H1 (cell line): ENCODE measurements at regions not wholly inside any gene's neighbourhood (a gene's known extent, or its start where the extent isn't known, plus 50 kb on each side); places are given as distances from the start of the nearest gene placed in this dataset.

Experiments used
- CTCF ChIA-PET: fragments of 300-600 bp; sonication (Branson Sonifier 250); formaldehyde crosslinking; loops from one replicate; lab custom pipeline; 2021; ENCODE audit not compliant: partially characterized antibody; lab: Charles Lee
- POLR2A ChIA-PET: fragments of 300-600 bp; sonication (Branson Sonifier 250); formaldehyde crosslinking; loops from one replicate; lab custom pipeline; 2021; ENCODE audit warnings: inconsistent platforms; ENCODE audit not compliant: partially characterized antibody; lab: Charles Lee
- DNase-seq, 2 experiments: peaks; one replicate each; pipeline versions ENCODE4 v3.0.0 to v3.0.0-alpha.2; 2010 to 2022; ENCODE audit warnings: low spot score in 2 of 2, low read depth in 1 of 2, mixed read lengths in 1 of 2
- FAIRE-seq: peaks from 2 replicates; lab custom pipeline; 2011; peaks lifted over from hg19 to GRCh38; lab: Jason Lieb, UNC
- H2AFZ ChIP-seq: 2 replicates; pipeline ENCODE4 v1.8.1; 2012; ENCODE audit warnings: low read length, inconsistent platforms
- H2AK5ac ChIP-seq: 2 replicates; pipeline ENCODE4 v1.6.1; 2013; ENCODE audit warnings: low read depth, low read length
- H2BK120ac ChIP-seq: replicated peaks from 2 replicates; pipeline ENCODE3; 2013; ENCODE audit warnings: low read depth, low read length, inconsistent platforms
- H2BK12ac ChIP-seq: 2 replicates; pipeline ENCODE4 v1.6.1; 2013; ENCODE audit warnings: low read depth, low read length
- H2BK15ac ChIP-seq: 2 replicates; pipeline ENCODE4 v1.6.1; 2013; ENCODE audit warnings: low read length
- H2BK20ac ChIP-seq: 2 replicates; pipeline ENCODE4 v1.6.1; 2013; ENCODE audit warnings: low read length
- H2BK5ac ChIP-seq: 2 replicates; pipeline ENCODE4 v1.6.1; 2013; ENCODE audit warnings: low read depth, low read length
- H3K14ac ChIP-seq: 2 replicates; pipeline ENCODE4 v1.6.1; 2013; ENCODE audit warnings: inconsistent platforms; ENCODE audit not compliant: insufficient read length
- H3K18ac ChIP-seq: 2 replicates; pipeline ENCODE4 v1.6.1; 2013; ENCODE audit warnings: low read length; ENCODE audit errors: extremely low read depth
- H3K23ac ChIP-seq: 2 replicates; pipeline ENCODE4 v1.6.1; 2013; ENCODE audit warnings: inconsistent platforms; ENCODE audit not compliant: insufficient read length
- H3K23me2 ChIP-seq: 2 replicates; pipeline ENCODE4 v1.6.1; 2013; ENCODE audit warnings: low read depth, low read length
- H3K27ac ChIP-seq: 2 replicates; pipeline ENCODE4 v1.6.1; 2011; ENCODE audit warnings: low read depth, low read length, inconsistent platforms
- H3K27me3 ChIP-seq, 4 experiments: replicated peaks in 1 of 4; 1 replicate in 1 of 4; 2 replicates in 3 of 4; pipeline versions ENCODE4 v1.6.1 to v1.8.1; 2011 to 2013; ENCODE audit warnings: low read length in 3 of 4, mild to moderate bottlenecking in 3 of 4, inconsistent platforms in 2 of 4, mixed read lengths in 2 of 4, moderate library complexity in 1 of 4; ENCODE audit not compliant: control insufficient read depth in 3 of 4, insufficient read depth in 3 of 4; ENCODE audit errors: extremely low read depth in 1 of 4
- H3K36me3 ChIP-seq, 4 experiments: 2 replicates each; pipeline versions ENCODE4 v1.6.1 to v1.8.1; 2011 to 2013; ENCODE audit warnings: mild to moderate bottlenecking in 4 of 4, low read length in 3 of 4, moderate library complexity in 2 of 4, control low read depth in 1 of 4, inconsistent platforms in 1 of 4; ENCODE audit not compliant: insufficient read depth in 4 of 4, control insufficient read depth in 2 of 4
- H3K4ac ChIP-seq: replicated peaks from 2 replicates; pipeline ENCODE3; 2013; ENCODE audit warnings: low read length, low read depth, mixed read lengths, inconsistent platforms; ENCODE audit not compliant: insufficient read length
- H3K4me1 ChIP-seq, 4 experiments: replicated peaks in 1 of 4; 1 replicate in 1 of 4; 2 replicates in 3 of 4; pipeline versions ENCODE4 v1.6.1 to v1.8.1; 2011 to 2013; ENCODE audit warnings: low read length in 3 of 4, inconsistent platforms in 2 of 4, mixed read lengths in 1 of 4; ENCODE audit not compliant: insufficient read depth in 4 of 4, control insufficient read depth in 3 of 4
- H3K4me2 ChIP-seq, 2 experiments: 2 replicates each; pipeline versions ENCODE4 v1.6.1 to v1.8.1; 2011 to 2013; ENCODE audit warnings: low read depth in 2 of 2, low read length in 2 of 2, control low read depth in 1 of 2, inconsistent platforms in 1 of 2, mild to moderate bottlenecking in 1 of 2; ENCODE audit not compliant: insufficient read depth in 1 of 2
- H3K4me3 ChIP-seq, 4 experiments: fragments of 200-600, 300-600 bp in 1 of 4; sonication (generic), shearing (Covaris generic), sonication (Bioruptor Twin) in 1 of 4; 2 replicates each; pipeline versions ENCODE4 v1.5.1 to v1.8.1; 2011 to 2016; ENCODE audit warnings: low read length in 4 of 4, low read depth in 3 of 4, control low read depth in 2 of 4, inconsistent platforms in 2 of 4, mild to moderate bottlenecking in 2 of 4, mixed read lengths in 1 of 4, moderate library complexity in 1 of 4; ENCODE audit not compliant: insufficient read depth in 2 of 4; ENCODE audit errors: extremely low read depth in 1 of 4
- H3K56ac ChIP-seq: replicated peaks from 2 replicates; pipeline ENCODE3; 2013; ENCODE audit warnings: low read depth, mild to moderate bottlenecking, mixed read lengths, low read length, inconsistent platforms; ENCODE audit not compliant: insufficient read length
- H3K79me1 ChIP-seq: 2 replicates; pipeline ENCODE4 v1.6.1; 2013; ENCODE audit warnings: low read depth, low read length, control low read depth
- H3K79me2 ChIP-seq, 2 experiments: 2 replicates each; pipeline versions ENCODE4 v1.6.1 to v1.8.1; 2012 to 2013; ENCODE audit warnings: low read length in 2 of 2, mild to moderate bottlenecking in 2 of 2, inconsistent platforms in 1 of 2; ENCODE audit not compliant: insufficient read depth in 2 of 2, control insufficient read depth in 1 of 2
- H3K9ac ChIP-seq, 4 experiments: replicated peaks in 1 of 4; 1 replicate in 1 of 4; 2 replicates in 3 of 4; pipeline versions ENCODE4 v1.6.1 to v1.8.1; 2011 to 2013; ENCODE audit warnings: low read depth in 3 of 4, low read length in 3 of 4, control low read depth in 2 of 4, mild to moderate bottlenecking in 2 of 4, moderate library complexity in 2 of 4, inconsistent platforms in 1 of 4; ENCODE audit errors: extremely low read depth in 1 of 4
- H3K9me3 ChIP-seq, 2 experiments: 2 replicates each; pipeline versions ENCODE4 v1.6.1 to v1.8.1; 2012 to 2013; ENCODE audit warnings: mild to moderate bottlenecking in 2 of 2, moderate library complexity in 2 of 2, control low read depth in 1 of 2, inconsistent platforms in 1 of 2, low read depth in 1 of 2, low read length in 1 of 2, mixed read lengths in 1 of 2; ENCODE audit not compliant: insufficient read depth in 2 of 2
- H4K20me1 ChIP-seq, 2 experiments: replicated peaks in 1 of 2; 2 replicates each; pipeline versions ENCODE3 to v1.8.1; 2011 to 2013; ENCODE audit warnings: inconsistent platforms in 2 of 2, low read length in 2 of 2, mild to moderate bottlenecking in 1 of 2; ENCODE audit not compliant: insufficient read depth in 2 of 2, control insufficient read depth in 1 of 2
- H4K5ac ChIP-seq: 2 replicates; pipeline ENCODE4 v1.6.1; 2013; ENCODE audit warnings: low read length, low read depth, mixed read lengths, inconsistent platforms; ENCODE audit not compliant: insufficient read length
- H4K8ac ChIP-seq: 2 replicates; pipeline ENCODE4 v1.8.0; 2013; ENCODE audit warnings: mild to moderate bottlenecking, moderate library complexity, low read length, inconsistent platforms; ENCODE audit not compliant: insufficient read depth; ENCODE audit errors: extremely low read depth
- H4K91ac ChIP-seq: replicated peaks from 2 replicates; pipeline ENCODE3; 2013; ENCODE audit warnings: low read length, mixed read lengths, inconsistent platforms; ENCODE audit not compliant: insufficient read length
- ATF2 ChIP-seq: IDR thresholded peaks from 2 replicates; pipeline ENCODE4 v1.6.1; 2012; ENCODE audit warnings: low read length, inconsistent platforms
- EZH2 ChIP-seq: fragments of 200-600 bp; sonication (generic); IDR thresholded peaks from 2 replicates; pipeline ENCODE4 v1.7.1; 2012; ENCODE audit warnings: low read depth, mild to moderate bottlenecking, moderate library complexity, low read length, inconsistent platforms; ENCODE audit not compliant: severe bottlenecking
- NANOG ChIP-seq: IDR thresholded peaks from 2 replicates; pipeline ENCODE4 v1.6.1; 2011; ENCODE audit warnings: low read length, low read depth, mild to moderate bottlenecking, inconsistent platforms; ENCODE audit not compliant: insufficient read depth, poor library complexity, severe bottlenecking
- SIX5 ChIP-seq: IDR thresholded peaks from 2 replicates; pipeline ENCODE4 v1.6.1; 2011; ENCODE audit warnings: mild to moderate bottlenecking, low read depth, low read length
- YY1 ChIP-seq: IDR thresholded peaks from 2 replicates; pipeline ENCODE4 v1.6.1; 2011; ENCODE audit warnings: low read depth, mild to moderate bottlenecking, low read length

GRCh38 chr15:69750253-69750652, 297.6 kb downstream of the RPLP1 start:
- Histone ChIP-seq H2BK15ac (no peak overlapping the region), H3K36me3 (no peaks in the 10 kb centered on the region), H3K23ac (no peak overlapping the region), H4K20me1 (no peaks in the 10 kb centered on the region), H3K23me2 (no peaks in the 10 kb centered on the region; the same call in 1 of the 2 replicates), H4K91ac (no peak overlapping the region), H3K4me2 (no peak overlapping the region), H4K5ac (no peak overlapping the region), H3K79me2 (no peaks in the 10 kb centered on the region), H3K9ac (no peak overlapping the region), H2AK5ac (no peak overlapping the region), H3K79me1 (no peaks in the 10 kb centered on the region), H3K14ac (no peak overlapping the region), H3K4ac (no peak overlapping the region), H4K8ac (no peak overlapping the region), H3K27me3 (no peaks in the 10 kb centered on the region), H3K9me3 (0 out of 4 replicates have a peak, but pooled peaks cover 0 to 2% of the 10 kb centered on the region in 2 experiments), H3K56ac (no peak overlapping the region), H2BK20ac (no peak overlapping the region), H2AFZ (no peak overlapping the region), H2BK12ac (no peak overlapping the region), H2BK5ac (no peak overlapping the region), H2BK120ac (no peak overlapping the region), H3K4me1 (peaks cover 0 to 3% (median 0%) of the 10 kb centered on the region in 4 experiments; a peak in 1 of 7 replicates), H3K27ac (no peak overlapping the region), H3K18ac (no peak overlapping the region), H3K4me3 (no peak overlapping the region)
- no peak for DNase-seq
- no peak for FAIRE-seq
- ChIA-PET POLR2A (no interaction called here), CTCF (interaction anchor here (1.2 to 2.3 kb wide), 6 partner anchors 13 to 613 kb away, joined by 3 to 11 read pairs (median 4); no protein-coding TSS in a partner anchor)
- no peak for TF ChIP-seq EZH2
- TF ChIP-seq SIX5, result no peak
- no peak for TF ChIP-seq NANOG
- no peak for TF ChIP-seq YY1
- TF ChIP-seq ATF2, result no peak
